NCI-H446 (cell line): ENCODE measurements at regions not wholly inside any gene's neighbourhood (a gene's known extent, or its start where the extent isn't known, plus 50 kb on each side); places are given as distances from the start of the nearest gene placed in this dataset.
A peak's percentile ranks its signal among the peaks of the same experiment; 100 is the strongest.
"Not testable (repeated sequence)": the region's sequence is repeated elsewhere in the genome, so short reads cannot be mapped to it uniquely, and the experiment has no call there.

ENCODE experiments used
- DNase-seq, 2 experiments: peaks; one replicate each; lab custom pipeline; 2025; lab: John Stamatoyannopoulos, UW

DNA sequence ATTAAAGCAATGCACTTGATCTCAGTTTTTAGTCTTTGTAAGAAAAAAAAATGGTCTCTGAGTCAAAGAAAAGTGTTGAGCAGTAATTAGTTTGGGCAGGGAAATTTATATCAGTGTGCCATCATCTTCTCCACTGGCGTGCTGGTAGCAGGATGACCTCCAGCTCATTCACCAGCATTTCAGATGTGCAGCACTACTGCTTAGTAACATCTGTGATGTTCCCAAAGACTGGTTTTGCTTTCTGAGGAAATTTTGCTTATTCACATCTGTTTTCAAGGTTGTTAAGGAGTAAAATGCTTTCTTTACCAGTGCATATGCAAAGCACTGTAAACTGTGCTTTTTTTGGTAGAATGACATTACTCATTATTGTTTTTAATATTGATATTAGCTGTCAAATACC is 540.4 kb downstream of the TRAM1L1 start:
- no peak for DNase-seq

- no peak for DNase-seq
Observed at GRCh38 chr4:116539744-116540143, 545.6 kb downstream of the TRAM1L1 start.

- DNase-seq, result no peak
Observed at GRCh38 chr4:116537828-116538227, 547.5 kb downstream of the TRAM1L1 start.

DNA sequence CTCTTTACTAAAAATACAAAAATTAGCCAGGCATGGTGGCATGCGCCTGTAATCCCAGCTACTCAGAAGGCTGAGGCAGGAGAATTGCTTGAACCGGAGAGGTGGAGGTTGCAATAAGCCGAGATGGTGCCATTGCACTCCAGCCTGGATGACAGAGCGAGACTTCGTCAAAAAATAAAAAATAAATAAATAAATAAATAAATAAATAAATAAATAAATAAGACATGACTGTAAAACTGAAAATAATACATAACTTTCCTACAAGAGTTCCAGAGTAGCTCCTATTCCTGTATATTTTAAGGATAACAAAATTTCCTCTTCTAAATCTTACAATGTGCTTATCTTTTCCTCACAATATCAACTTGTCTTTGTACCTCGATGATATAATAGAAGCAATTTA is 549.4 kb downstream of the TRAM1L1 start:
- DNase-seq, result not testable (repeated sequence)

DNA sequence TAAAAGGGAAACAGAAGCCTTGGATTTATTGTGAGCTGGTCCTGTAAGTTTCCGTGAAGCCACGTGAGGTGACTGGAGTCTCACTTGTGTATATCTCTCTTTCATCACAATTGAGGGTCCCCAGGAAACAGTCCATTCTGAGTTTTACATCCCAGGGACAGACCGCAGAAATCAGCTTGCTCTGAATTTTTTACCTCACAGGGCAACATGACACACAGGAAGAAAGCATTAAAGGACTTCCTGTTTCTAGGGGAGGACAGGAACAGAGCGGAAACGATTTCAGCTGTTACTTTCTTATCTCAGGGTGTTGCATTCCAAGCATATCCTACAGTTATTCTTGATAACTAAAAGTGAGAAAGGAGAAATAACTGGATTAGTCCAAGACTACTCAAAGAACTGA is 553.5 kb downstream of the TRAM1L1 start:
- DNase-seq, result no peak

GRCh38 chr4:116531026-116531425 is 554.4 kb downstream of the TRAM1L1 start:
- DNase-seq, result peak in 1 of 2 experiments; percentile 73

DNA sequence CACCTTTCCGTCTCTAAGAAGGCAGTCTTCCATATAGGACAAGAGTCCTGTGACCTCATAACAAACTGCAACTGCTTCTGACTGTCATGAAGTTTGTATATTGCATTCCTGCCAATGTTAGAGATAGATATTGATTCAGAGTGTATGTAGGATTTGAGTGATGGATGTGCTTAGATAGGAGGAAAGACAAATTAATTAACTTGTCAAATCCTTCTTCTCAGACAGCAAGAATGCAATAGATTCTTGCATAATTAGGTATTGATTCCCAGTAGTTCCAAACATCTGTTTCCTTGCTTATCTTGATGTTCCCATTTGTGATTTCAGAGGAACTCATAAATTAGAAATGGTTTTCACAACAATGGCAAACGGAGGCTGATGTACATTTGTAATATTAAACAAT is 555.3 kb downstream of the TRAM1L1 start:
- DNase-seq, result no peak

GRCh38 chr4:116529129-116529528 is 556.2 kb downstream of the TRAM1L1 start:
- DNase-seq, result no peak

DNA sequence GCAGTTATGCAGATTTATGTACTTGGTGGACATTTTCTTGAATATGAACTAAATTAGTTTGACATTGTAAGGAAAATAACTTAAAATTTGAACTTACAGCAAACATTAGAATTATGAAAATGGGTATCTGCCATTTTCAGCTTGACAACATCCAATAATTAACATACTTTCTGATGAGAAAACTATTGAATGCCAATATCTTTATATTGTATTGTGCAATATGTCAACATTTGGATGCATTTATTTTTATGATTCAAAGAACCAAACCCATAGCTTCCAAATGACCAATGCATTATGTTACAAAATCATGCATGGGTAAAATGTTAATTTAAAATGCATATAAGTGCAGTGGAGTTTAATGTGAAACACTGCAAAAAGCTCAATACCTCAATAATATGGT is 562.5 kb downstream of the TRAM1L1 start:
- no peak for DNase-seq

DNA sequence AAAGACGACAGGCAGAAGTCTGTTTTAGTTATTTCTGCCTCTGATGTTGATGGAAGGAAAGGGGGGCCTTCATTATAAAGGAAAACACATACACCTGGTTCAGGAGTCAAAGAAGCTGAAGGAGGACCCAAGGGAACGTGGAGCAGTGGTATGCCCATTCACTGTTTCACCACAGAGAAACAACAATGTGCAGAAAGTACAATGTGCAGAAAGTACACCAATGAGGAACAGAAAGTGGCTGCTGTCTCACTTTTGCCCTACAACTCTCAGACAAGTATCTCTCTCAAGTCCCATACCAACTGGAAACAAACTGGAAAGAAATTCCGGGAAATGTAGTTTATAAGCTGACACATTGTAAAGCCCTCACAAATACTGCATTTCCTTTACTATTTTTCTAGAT is 564.5 kb downstream of the TRAM1L1 start:
- no peak for DNase-seq

GRCh38 chr4:116516711-116517110 is 568.7 kb downstream of the TRAM1L1 start:
- DNase-seq, result no peak

GRCh38 chr4:116515959-116516358 is 569.4 kb downstream of the TRAM1L1 start:
- no peak for DNase-seq

GRCh38 chr4:116512552-116512951 is 572.8 kb downstream of the TRAM1L1 start:
- no peak for DNase-seq

DNA sequence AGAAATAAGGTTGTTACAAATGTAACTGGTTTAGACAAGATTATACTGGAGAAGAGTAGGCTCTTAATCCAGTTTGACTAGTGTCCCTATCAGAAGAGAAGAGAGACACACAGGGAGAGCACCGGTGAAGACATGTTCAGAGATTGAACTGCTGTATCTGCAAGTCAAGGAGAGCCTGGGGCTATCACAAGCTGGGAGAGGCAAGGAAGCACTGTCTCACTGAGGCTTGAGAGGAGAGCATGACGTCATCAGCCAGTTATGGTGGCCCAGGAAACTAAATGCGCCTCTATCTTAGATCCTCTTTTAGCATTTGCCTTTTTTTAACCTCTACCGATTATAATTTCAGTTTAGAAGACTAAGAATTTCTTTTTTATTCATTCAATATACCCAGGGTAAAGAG is 583.4 kb downstream of the TRAM1L1 start:
- no peak for DNase-seq

DNA sequence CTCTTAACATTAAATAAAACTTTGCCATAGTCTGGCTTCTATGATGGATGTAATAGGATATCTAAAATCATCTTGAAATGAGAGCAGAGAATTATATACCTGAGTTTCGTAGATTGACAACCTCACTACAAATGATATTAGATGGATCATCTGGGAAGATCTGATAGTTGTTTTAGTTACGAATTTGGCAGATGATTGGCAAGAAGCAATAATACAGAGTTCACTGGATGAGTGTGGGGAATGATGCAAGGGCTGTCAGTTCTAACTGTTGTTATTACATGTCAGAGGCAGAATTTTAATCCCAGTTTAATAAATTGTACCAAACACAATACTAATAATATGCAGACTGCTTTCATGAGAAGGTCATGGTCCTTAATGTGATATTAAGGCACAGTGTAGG is 585.2 kb downstream of the TRAM1L1 start:
- DNase-seq, result no peak

- DNase-seq, result no peak
Observed at GRCh38 chr4:116489739-116490138, 595.6 kb downstream of the TRAM1L1 start.

DNA sequence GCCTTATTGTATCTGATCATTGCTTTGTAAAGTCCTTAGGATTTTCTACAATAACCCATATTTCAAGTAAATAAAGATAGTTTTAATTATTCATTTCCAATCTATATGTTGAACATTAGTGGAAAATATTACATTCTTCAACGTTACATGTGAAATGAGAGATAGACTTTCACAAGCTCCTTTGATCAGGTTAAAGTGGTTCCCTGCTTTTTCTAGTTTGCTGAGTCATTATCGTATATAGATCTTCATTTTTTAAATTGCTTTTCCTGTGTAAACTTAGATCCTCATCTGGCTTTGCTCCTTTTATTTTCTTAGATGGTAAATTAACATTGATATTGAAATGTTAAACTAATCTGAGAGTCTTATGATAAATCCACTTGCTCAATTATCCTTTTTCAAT is 599.0 kb downstream of the TRAM1L1 start:
- no peak for DNase-seq

DNA sequence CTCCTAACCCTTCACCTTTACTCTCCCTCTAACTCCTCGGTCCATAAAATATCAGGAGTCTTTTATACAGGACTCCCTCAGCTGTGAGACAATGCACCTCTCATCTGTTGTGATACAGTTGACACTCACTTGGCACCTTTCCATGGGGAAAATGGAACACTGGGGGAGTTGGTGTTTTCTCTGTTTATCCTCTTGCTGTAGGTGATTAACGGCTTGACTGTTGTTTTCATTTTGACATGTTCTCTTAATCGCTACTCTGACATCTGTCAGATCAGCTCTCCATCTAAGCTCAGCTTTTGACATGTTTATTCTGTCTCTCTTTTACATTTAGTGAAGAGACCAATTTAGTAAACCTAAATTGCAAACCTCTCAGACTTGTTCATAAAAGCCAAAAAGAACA is 604.8 kb downstream of the TRAM1L1 start:
- DNase-seq, result peak; percentile 86 to 89

- peak in 1 of 2 experiments; percentile 84 for DNase-seq
Observed at GRCh38 chr4:116478343-116478742, 607.0 kb downstream of the TRAM1L1 start.

DNA sequence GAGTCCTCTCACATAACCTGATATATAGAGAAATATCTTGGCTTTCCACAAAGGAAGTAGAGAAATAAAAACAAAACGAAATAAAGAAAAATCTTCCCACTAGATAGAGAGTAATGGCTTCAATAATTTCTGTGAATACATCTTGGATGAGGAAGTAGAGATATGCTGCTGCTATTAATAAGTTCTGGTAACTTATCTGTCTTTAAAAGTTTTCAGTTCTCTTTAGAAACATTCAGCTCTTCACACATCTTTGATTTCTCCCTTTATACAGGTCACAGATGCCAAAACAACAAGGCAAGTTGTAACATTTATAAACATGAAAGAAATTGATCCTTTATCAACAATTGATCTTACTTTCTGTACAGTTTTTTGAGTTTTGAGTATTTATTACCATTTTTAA is 615.8 kb downstream of the TRAM1L1 start:
- DNase-seq, result no peak

DNA sequence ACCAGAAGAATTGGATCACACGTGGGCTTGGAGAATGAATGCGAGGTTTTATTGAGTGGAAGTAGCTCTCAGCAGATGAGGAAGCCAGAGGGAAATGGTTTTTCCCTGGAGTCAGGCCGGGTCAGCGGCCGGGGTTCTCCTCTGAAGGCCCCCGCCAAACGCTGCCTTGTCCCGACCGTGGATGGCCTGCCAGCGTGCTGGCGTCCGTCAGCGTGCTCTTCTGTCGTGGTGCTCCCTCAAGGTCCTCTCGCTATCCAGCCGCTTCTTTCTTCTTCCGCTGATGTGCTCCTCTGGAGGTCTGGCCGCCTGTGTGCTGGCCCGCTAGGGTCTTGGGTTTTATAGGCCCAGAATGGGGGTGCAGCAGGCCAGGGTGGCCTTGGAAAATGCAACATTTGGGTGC is 632.2 kb downstream of the TRAM1L1 start:
- peak in 1 of 2 experiments; percentile 82 for DNase-seq

- DNase-seq, result peak in 1 of 2 experiments; percentile 88
Observed at GRCh38 chr4:116449764-116450163, 635.6 kb downstream of the TRAM1L1 start.

GRCh38 chr4:116444117-116444516 is 641.3 kb downstream of the TRAM1L1 start:
- DNase-seq, result no peak

DNA sequence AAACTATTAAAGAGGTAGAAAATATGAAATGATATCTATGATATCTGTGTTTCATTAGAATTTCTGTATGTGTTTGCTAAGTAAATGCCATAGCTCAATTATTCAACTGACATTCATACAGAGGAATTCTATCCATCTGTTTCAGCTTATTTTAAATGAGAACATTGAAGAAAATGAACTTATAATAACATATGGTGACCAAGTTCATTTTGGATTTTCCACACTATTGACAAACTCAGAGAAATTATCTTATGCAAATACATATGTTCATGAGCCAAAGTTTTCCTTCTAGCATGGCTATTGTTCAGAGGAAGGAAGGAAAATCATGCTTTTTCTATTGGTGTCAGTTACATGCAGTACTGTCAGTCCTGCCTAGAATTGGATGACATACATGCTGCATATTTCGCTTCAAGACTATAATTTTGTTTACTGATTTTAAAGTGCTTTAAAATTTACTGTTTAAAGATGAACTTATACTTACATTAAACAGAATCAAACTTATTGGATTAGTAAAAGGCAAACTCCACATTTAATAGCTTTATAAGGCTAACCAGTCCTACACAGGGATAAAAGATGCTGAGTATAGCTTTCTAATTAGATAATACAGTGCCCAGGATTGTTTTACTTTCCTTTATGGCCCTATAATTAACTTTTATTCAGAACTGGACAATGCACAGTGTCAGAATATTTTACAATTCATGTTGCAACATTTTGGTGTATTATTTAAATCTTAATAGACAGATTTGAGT is 646.2 kb downstream of the TRAM1L1 start:
- DNase-seq, result peak in 1 of 2 experiments; percentile 72
